Activated T-helper 2 cell treated with anti-CD3 and anti-CD28 coated beads, Interferon-gamma antibody, Interleukin-2, Interleukin-4, amounts not matched to agents 10 μg/mL and 5 μg/mL and 100 μg/mL, durations not matched to agents 14 hours and 24 hours and 36 hours (primary cell): ENCODE measurements at regions not wholly inside any gene's neighbourhood (a gene's known extent, or its start where the extent isn't known, plus 50 kb on each side); places are given as distances from the start of the nearest gene placed in this dataset.
"Not testable (repeated sequence)": the region's sequence is repeated elsewhere in the genome, so short reads cannot be mapped to it uniquely, and the experiment has no call there.

Experiments used
- DNase-seq: peaks from one replicate; pipeline ENCODE4 v3.0.0; 2021; ENCODE audit warnings: low spot score
- H3K27ac Mint-ChIP-seq: one replicate; pipeline ENCODE4 v1.8.0; 2021; ENCODE audit warnings: mixed read lengths
- H3K27me3 Mint-ChIP-seq: one replicate; pipeline ENCODE4 v1.8.0; 2021; ENCODE audit warnings: low read depth, mixed read lengths
- H3K36me3 Mint-ChIP-seq: one replicate; pipeline ENCODE4 v1.8.0; 2021; ENCODE audit warnings: low read depth, mixed read lengths
- H3K4me1 Mint-ChIP-seq: one replicate; pipeline ENCODE4 v1.8.0; 2021; ENCODE audit warnings: low read depth, mixed read lengths
- H3K4me3 Mint-ChIP-seq: one replicate; pipeline ENCODE4 v1.8.0; 2021; ENCODE audit warnings: low read depth, mild to moderate bottlenecking, moderate library complexity, mixed read lengths
- H3K9me3 Mint-ChIP-seq: one replicate; pipeline ENCODE4 v1.8.0; 2021; ENCODE audit warnings: mixed read lengths
- intact Hi-C: fragments of 100-400 bp; cut with micrococcal nuclease; formaldehyde crosslinking; loops from one replicate; pipeline ENCODE4 v1.15.1; 2023

GRCh38 chr22:48490500-48491411, 1336.9 kb downstream of the BRD1 start:
- H3K9me3 Mint-ChIP-seq = no peaks in the 10 kb centered on the region
- H3K4me3 Mint-ChIP-seq = no peak overlapping the region
- intact Hi-C loops = no loop called here
- no peaks in the 10 kb centered on the region for H3K4me1 Mint-ChIP-seq
- H3K27ac Mint-ChIP-seq = no peak overlapping the region
- no peaks in the 10 kb centered on the region for H3K36me3 Mint-ChIP-seq
- no peak for DNase-seq
- H3K27me3 Mint-ChIP-seq = peaks cover 45% of the 10 kb centered on the region

- H3K27me3 Mint-ChIP-seq = peaks cover 45% of the 10 kb centered on the region
- H3K27ac Mint-ChIP-seq = no peak overlapping the region
- H3K4me3 Mint-ChIP-seq = no peak overlapping the region
- no peaks in the 10 kb centered on the region for H3K9me3 Mint-ChIP-seq
- no peak for DNase-seq
- no peaks in the 10 kb centered on the region for H3K4me1 Mint-ChIP-seq
- no peaks in the 10 kb centered on the region for H3K36me3 Mint-ChIP-seq
- intact Hi-C loops = no loop called here
Observed at GRCh38 chr22:48489551-48490499, 1337.8 kb downstream of the BRD1 start.

- no peak overlapping the region for H3K4me3 Mint-ChIP-seq
- intact Hi-C loops = no loop called here
- no peaks in the 10 kb centered on the region for H3K36me3 Mint-ChIP-seq
- no peaks in the 10 kb centered on the region for H3K4me1 Mint-ChIP-seq
- no peak for DNase-seq
- no peak overlapping the region for H3K27ac Mint-ChIP-seq
- no peaks in the 10 kb centered on the region for H3K9me3 Mint-ChIP-seq
- H3K27me3 Mint-ChIP-seq = peaks cover 45% of the 10 kb centered on the region
Observed at GRCh38 chr22:48488611-48489511, 1338.8 kb downstream of the BRD1 start.

GRCh38 chr22:48488149-48488551, 1339.5 kb downstream of the BRD1 start:
- Mint-ChIP-seq H3K36me3 (no peaks in the 10 kb centered on the region), H3K27ac (no peak overlapping the region), H3K4me1 (no peaks in the 10 kb centered on the region), H3K4me3 (no peak overlapping the region), H3K27me3 (peaks cover 45% of the 10 kb centered on the region), H3K9me3 (no peaks in the 10 kb centered on the region)
- DNase-seq = no peak
- intact Hi-C loops = no loop called here

GRCh38 chr22:48486558-48486957, 1341.1 kb downstream of the BRD1 start:
- intact Hi-C loops = no loop called here
- no peak overlapping the region for H3K4me3 Mint-ChIP-seq
- DNase-seq = no peak
- H3K36me3 Mint-ChIP-seq = no peaks in the 10 kb centered on the region
- H3K27ac Mint-ChIP-seq = no peak overlapping the region
- H3K9me3 Mint-ChIP-seq = no peaks in the 10 kb centered on the region
- H3K4me1 Mint-ChIP-seq = no peaks in the 10 kb centered on the region
- H3K27me3 Mint-ChIP-seq = peaks cover 32% of the 10 kb centered on the region

- Mint-ChIP-seq H3K9me3 (no peaks in the 10 kb centered on the region), H3K27ac (no peak overlapping the region), H3K36me3 (no peaks in the 10 kb centered on the region), H3K4me3 (no peak overlapping the region), H3K27me3 (peaks cover 28% of the 10 kb centered on the region), H3K4me1 (no peaks in the 10 kb centered on the region)
- no peak for DNase-seq
- intact Hi-C loops = no loop called here
Observed at GRCh38 chr22:48486134-48486532, 1341.5 kb downstream of the BRD1 start.

- Mint-ChIP-seq H3K36me3 (no peaks in the 10 kb centered on the region), H3K4me3 (no peak overlapping the region), H3K27ac (no peak overlapping the region), H3K4me1 (no peaks in the 10 kb centered on the region), H3K27me3 (peaks cover 21% of the 10 kb centered on the region), H3K9me3 (no peaks in the 10 kb centered on the region)
- intact Hi-C loops = no loop called here
- DNase-seq = no peak
Observed at GRCh38 chr22:48485149-48486133, 1342.2 kb downstream of the BRD1 start.

GRCh38 chr22:48483764-48484528, 1343.7 kb downstream of the BRD1 start:
- DNase-seq = no peak
- Mint-ChIP-seq H3K9me3 (no peaks in the 10 kb centered on the region), H3K4me1 (no peaks in the 10 kb centered on the region), H3K27me3 (peaks cover 21% of the 10 kb centered on the region), H3K27ac (no peak overlapping the region), H3K36me3 (no peaks in the 10 kb centered on the region), H3K4me3 (no peak overlapping the region)
- intact Hi-C loops = no loop called here

- no peaks in the 10 kb centered on the region for H3K36me3 Mint-ChIP-seq
- no peak overlapping the region for H3K4me3 Mint-ChIP-seq
- H3K27ac Mint-ChIP-seq = no peak overlapping the region
- peaks cover 12% of the 10 kb centered on the region for H3K27me3 Mint-ChIP-seq
- intact Hi-C loops = no loop called here
- DNase-seq = no peak
- H3K4me1 Mint-ChIP-seq = no peaks in the 10 kb centered on the region
- no peaks in the 10 kb centered on the region for H3K9me3 Mint-ChIP-seq
Observed at GRCh38 chr22:48482771-48483170, 1344.9 kb downstream of the BRD1 start.

- H3K27ac Mint-ChIP-seq, intact Hi-C loops, H3K27me3 Mint-ChIP-seq, H3K4me1 Mint-ChIP-seq, DNase-seq, H3K9me3 Mint-ChIP-seq, H3K4me3 Mint-ChIP-seq, H3K36me3 Mint-ChIP-seq: not testable (repeated sequence)
Observed at GRCh38 chr22:48482198-48482597, 1345.5 kb downstream of the BRD1 start.

GRCh38 chr22:48481748-48482147, 1345.9 kb downstream of the BRD1 start:
- intact Hi-C loops = no loop called here
- H3K4me3 Mint-ChIP-seq = no peak overlapping the region
- H3K36me3 Mint-ChIP-seq = no peaks in the 10 kb centered on the region
- no peak for DNase-seq
- H3K27me3 Mint-ChIP-seq = peaks cover 5% of the 10 kb centered on the region
- no peaks in the 10 kb centered on the region for H3K9me3 Mint-ChIP-seq
- H3K27ac Mint-ChIP-seq = no peak overlapping the region
- H3K4me1 Mint-ChIP-seq = no peaks in the 10 kb centered on the region
